Endodermal cell (in vitro differentiated cells): ENCODE measurements at regions not wholly inside any gene's neighbourhood (a gene's known extent, or its start where the extent isn't known, plus 50 kb on each side); places are given as distances from the start of the nearest gene placed in this dataset.

Experiments
- DNase-seq: peaks from one replicate; pipeline ENCODE4 v3.0.0-alpha.2; 2017
- H3K27ac ChIP-seq: 2 replicates; pipeline ENCODE4 v1.5.1; 2013; ENCODE audit warnings: mild to moderate bottlenecking, low read depth, low read length, moderate library complexity
- H3K27me3 ChIP-seq: 2 replicates; pipeline ENCODE4 v1.6.1; 2013; ENCODE audit warnings: mild to moderate bottlenecking, low read length, moderate library complexity; ENCODE audit not compliant: insufficient read depth, control insufficient read depth, poor library complexity, severe bottlenecking
- H3K36me3 ChIP-seq: 2 replicates; pipeline ENCODE4 v1.7.0; 2013; ENCODE audit warnings: mild to moderate bottlenecking, low read length, moderate library complexity; ENCODE audit not compliant: control insufficient read depth, insufficient read depth
- H3K4me1 ChIP-seq: one replicate; pipeline ENCODE4 v1.7.0; 2013; ENCODE audit warnings: low read length; ENCODE audit not compliant: control insufficient read depth, insufficient read depth
- H3K4me3 ChIP-seq: 2 replicates; pipeline ENCODE4 v1.5.1; 2013; ENCODE audit warnings: mild to moderate bottlenecking, low read length, moderate library complexity
- H3K9ac ChIP-seq: 2 replicates; pipeline ENCODE4 v1.6.1; 2013; ENCODE audit warnings: mild to moderate bottlenecking, low read length, moderate library complexity; ENCODE audit not compliant: poor library complexity, severe bottlenecking; ENCODE audit errors: extremely low read depth
- H3K9me3 ChIP-seq: 2 replicates; pipeline ENCODE4 v1.6.1; 2013; ENCODE audit warnings: mild to moderate bottlenecking, low read length, moderate library complexity; ENCODE audit not compliant: control insufficient read depth
- H3K27ac Mint-ChIP-seq: 2 replicates; pipeline ENCODE4 v1.8.0; 2020; ENCODE audit warnings: mixed read lengths
- H3K27me3 Mint-ChIP-seq: 2 replicates; pipeline ENCODE4 v1.8.0; 2021; ENCODE audit warnings: mild to moderate bottlenecking, mixed read lengths; ENCODE audit not compliant: insufficient read depth
- H3K36me3 Mint-ChIP-seq: 2 replicates; pipeline ENCODE4 v1.8.0; 2020; ENCODE audit warnings: low read depth, mixed read lengths
- H3K4me1 Mint-ChIP-seq: 2 replicates; pipeline ENCODE4 v1.8.0; 2020; ENCODE audit warnings: mixed read lengths
- H3K4me3 Mint-ChIP-seq: 2 replicates; pipeline ENCODE4 v1.8.0; 2020; ENCODE audit warnings: mild to moderate bottlenecking, moderate library complexity, mixed read lengths
- H3K9me3 Mint-ChIP-seq: 2 replicates; pipeline ENCODE4 v1.8.0; 2020; ENCODE audit warnings: mild to moderate bottlenecking, mixed read lengths
- CTCF ChIP-seq: fragments of 200-600 bp; sonication (generic); conservative IDR thresholded peaks from 2 replicates; pipeline ENCODE4 v1.5.0; 2021; ENCODE audit warnings: antibody characterized with exemption, mild to moderate bottlenecking
- WGBS, 2 experiments: methylation state at CpG; one replicate each; pipeline versions ENCODE4 v1.1.5 to v1.1.7; 2013; ENCODE audit warnings: missing lambda C conversion rate in 2 of 2, mixed read lengths in 1 of 2; ENCODE audit not compliant: insufficient coverage in 1 of 2, insufficient read length in 1 of 2; 5-methylcytosine and 5-hydroxymethylcytosine counted together

- Mint-ChIP-seq H3K4me1 (no peaks in the 10 kb centered on the region), H3K27me3 (peaks cover 2% of the 10 kb centered on the region), H3K4me3 (no peak overlapping the region), H3K36me3 (no peaks in the 10 kb centered on the region), H3K27ac (no peak overlapping the region), H3K9me3 (no peaks in the 10 kb centered on the region)
- H3K27ac ChIP-seq = no peak overlapping the region
- no peaks in the 10 kb centered on the region for H3K9me3 ChIP-seq
- H3K4me1 ChIP-seq = no peaks in the 10 kb centered on the region
- H3K27me3 ChIP-seq = no peaks in the 10 kb centered on the region
- no peak overlapping the region for H3K4me3 ChIP-seq
- H3K9ac ChIP-seq = no peak overlapping the region
- WGBS, 2 experiments = 95% methylated on average over 1 of the region's 1 CpG; no CpG with 5 or more reads in 1 of the 2 experiments
- H3K36me3 ChIP-seq = no peaks in the 10 kb centered on the region
- DNase-seq = no peak
- no peak for TF ChIP-seq CTCF
Measured at GRCh38 chr2:128799284-128799552, 480.6 kb upstream of the HS6ST1 start.

GRCh38 chr2:128799730-128800129 is 481.1 kb upstream of the HS6ST1 start:
- Mint-ChIP-seq H3K4me3 (no peak overlapping the region), H3K9me3 (no peaks in the 10 kb centered on the region), H3K27me3 (peaks cover 2% of the 10 kb centered on the region), H3K4me1 (no peaks in the 10 kb centered on the region), H3K27ac (no peak overlapping the region), H3K36me3 (no peaks in the 10 kb centered on the region)
- no peak for TF ChIP-seq CTCF
- Histone ChIP-seq H3K27ac (no peak overlapping the region), H3K9me3 (no peaks in the 10 kb centered on the region), H3K27me3 (no peaks in the 10 kb centered on the region), H3K36me3 (no peaks in the 10 kb centered on the region), H3K4me3 (no peak overlapping the region), H3K4me1 (no peaks in the 10 kb centered on the region), H3K9ac (no peak overlapping the region)
- DNase-seq = no peak
- WGBS, 2 experiments = 83 to 92% methylated on average over 1 to 2 of the region's 2 CpGs

- WGBS, 2 experiments = 83 to 100% methylated on average over 1 of the region's 1 CpG
- H3K4me3 ChIP-seq = no peak overlapping the region
Measured at GRCh38 chr2:128801576-128801975, 482.9 kb upstream of the HS6ST1 start.

More at GRCh38 chr2:128801576-128801975, 482.9 kb upstream of the HS6ST1 start:
- no peaks in the 10 kb centered on the region for H3K4me1 Mint-ChIP-seq
- no peak overlapping the region for H3K4me3 Mint-ChIP-seq
- H3K27me3 Mint-ChIP-seq = peaks cover 2% of the 10 kb centered on the region
- no peaks in the 10 kb centered on the region for H3K27me3 ChIP-seq
- H3K36me3 Mint-ChIP-seq = no peaks in the 10 kb centered on the region
- no peak overlapping the region for H3K27ac ChIP-seq
- no peaks in the 10 kb centered on the region for H3K4me1 ChIP-seq
- DNase-seq = peak; percentile 9
- H3K9ac ChIP-seq = no peak overlapping the region
- no peaks in the 10 kb centered on the region for H3K9me3 Mint-ChIP-seq
- no peaks in the 10 kb centered on the region for H3K9me3 ChIP-seq
- no peak for TF ChIP-seq CTCF
- no peaks in the 10 kb centered on the region for H3K36me3 ChIP-seq
- no peak overlapping the region for H3K27ac Mint-ChIP-seq
